ENCODE measurements at regions not wholly inside any gene's neighbourhood (a gene's known extent, or its start where the extent isn't known, plus 50 kb on each side); places are given as distances from the start of the nearest gene placed in this dataset.
A peak's percentile ranks its signal among the peaks of the same experiment; 100 is the strongest.

DNA sequence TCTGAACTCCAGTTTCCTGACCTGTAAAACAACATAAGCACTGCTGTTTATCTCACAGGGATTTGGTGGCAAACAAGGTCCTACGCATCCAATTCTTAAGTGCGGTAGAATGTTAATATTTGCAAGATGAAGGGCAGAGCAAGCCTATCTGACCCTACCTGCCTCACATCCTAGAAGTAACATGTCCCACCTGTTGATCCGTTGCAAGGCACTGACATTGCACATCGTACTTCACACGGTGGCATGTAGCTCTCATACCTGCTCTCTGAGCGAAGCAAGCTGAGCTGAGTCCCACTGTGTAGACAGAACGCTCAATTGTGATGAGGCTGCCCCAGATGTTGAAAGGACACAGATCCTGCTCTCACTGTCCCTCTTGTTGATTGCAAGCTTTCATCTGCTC is 154.7 kb upstream of the PDE10A start:
- Histone ChIP-seq H3K4me3 (ENCODE audit: low read depth, low read length) (no peak overlapping the region), H3K9me3 (ENCODE audit: control insufficient read depth, insufficient read depth, low read length) (no peaks in the 10 kb centered on the region), H3K36me3 (ENCODE audit: control insufficient read depth, insufficient read depth, low read length) (no peaks in the 10 kb centered on the region), H3K27me3 (ENCODE audit: control insufficient read depth, insufficient read depth, low read length) (peaks cover 3% of the 10 kb centered on the region), H3K9ac (ENCODE audit: low read depth, low read length) (no peak overlapping the region), H3K4me1 (ENCODE audit: control insufficient read depth, insufficient read depth, low read length) (peaks cover 20% of the 10 kb centered on the region)

DNA sequence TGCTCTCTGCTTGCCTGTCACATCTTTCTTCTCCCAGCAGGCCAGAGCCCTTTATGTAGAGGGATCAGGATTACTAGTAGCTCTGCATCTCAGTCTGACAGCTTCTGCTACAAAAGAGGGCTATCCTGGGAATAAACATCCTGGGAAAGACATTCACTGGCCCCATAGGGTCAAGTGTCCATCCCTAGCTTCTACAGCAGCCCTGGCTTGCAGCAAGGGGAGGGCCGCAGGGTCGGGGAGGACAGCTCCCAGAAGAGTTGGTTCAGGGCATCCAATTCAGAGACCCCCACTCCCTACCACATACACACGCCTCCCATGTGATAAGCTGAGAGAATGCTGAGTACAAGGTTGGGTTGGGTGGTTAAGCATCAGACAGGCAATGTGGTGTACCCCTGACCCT is 154.1 kb upstream of the PDE10A start:
- Histone ChIP-seq H3K27me3 (ENCODE audit: control insufficient read depth, insufficient read depth, low read length) (peaks cover 3% of the 10 kb centered on the region), H3K9ac (ENCODE audit: low read depth, low read length) (no peak overlapping the region), H3K36me3 (ENCODE audit: control insufficient read depth, insufficient read depth, low read length) (no peaks in the 10 kb centered on the region), H3K4me3 (ENCODE audit: low read depth, low read length) (no peak overlapping the region), H3K9me3 (ENCODE audit: control insufficient read depth, insufficient read depth, low read length) (no peaks in the 10 kb centered on the region), H3K4me1 (ENCODE audit: control insufficient read depth, insufficient read depth, low read length) (peaks cover 20% of the 10 kb centered on the region)

DNA sequence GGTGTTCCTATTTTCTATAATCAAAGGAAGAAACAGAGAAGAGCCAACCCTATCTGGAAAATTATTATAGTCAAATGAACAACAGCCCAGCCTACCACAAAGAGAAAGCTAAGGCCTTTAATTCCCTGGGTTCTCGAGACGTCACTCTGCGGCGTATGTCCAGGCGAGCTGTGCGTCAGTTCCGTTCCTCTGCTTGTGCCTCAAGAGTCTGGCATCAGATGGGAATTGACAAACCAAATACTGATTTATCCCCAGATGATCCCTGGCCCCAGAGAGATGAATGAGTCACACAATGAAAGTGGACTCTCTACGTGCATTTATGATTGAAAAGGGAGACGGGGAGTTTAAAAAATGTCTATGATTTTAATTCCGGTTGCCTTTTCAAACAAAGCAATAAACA is 151.6 kb upstream of the PDE10A start:
- Histone ChIP-seq H3K9me3 (ENCODE audit: control insufficient read depth, insufficient read depth, low read length) (no peaks in the 10 kb centered on the region), H3K36me3 (ENCODE audit: control insufficient read depth, insufficient read depth, low read length) (no peaks in the 10 kb centered on the region), H3K9ac (ENCODE audit: low read depth, low read length) (no peak overlapping the region), H3K4me1 (ENCODE audit: control insufficient read depth, insufficient read depth, low read length) (peaks cover 14% of the 10 kb centered on the region), H3K27me3 (ENCODE audit: control insufficient read depth, insufficient read depth, low read length) (peaks cover 3% of the 10 kb centered on the region), H3K4me3 (ENCODE audit: low read depth, low read length) (no peak overlapping the region)

DNA sequence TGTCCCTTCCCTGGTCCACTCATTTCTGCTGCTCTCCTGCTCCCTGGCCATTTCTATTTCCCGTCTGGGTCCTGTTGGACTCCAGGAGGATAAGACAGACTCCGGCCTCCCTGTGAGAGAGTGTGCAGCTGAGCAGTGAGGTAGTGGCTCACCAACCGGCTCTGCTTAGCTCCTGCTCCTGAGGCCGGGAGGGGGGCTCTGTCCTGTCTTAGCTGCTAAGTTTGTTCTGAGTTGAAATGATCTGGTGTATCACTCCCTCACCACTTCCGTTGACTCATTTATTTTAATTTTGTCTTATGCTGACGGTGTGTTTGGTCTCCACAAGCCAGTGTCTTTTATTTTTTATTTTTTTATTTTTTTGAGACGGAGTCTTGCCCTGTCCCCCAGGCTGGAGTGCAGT is 148.5 kb upstream of the PDE10A start:
- Histone ChIP-seq H3K9ac (ENCODE audit: low read depth, low read length) (no peak overlapping the region), H3K4me3 (ENCODE audit: low read depth, low read length) (no peak overlapping the region), H3K9me3 (ENCODE audit: control insufficient read depth, insufficient read depth, low read length) (no peaks in the 10 kb centered on the region), H3K36me3 (ENCODE audit: control insufficient read depth, insufficient read depth, low read length) (no peaks in the 10 kb centered on the region), H3K4me1 (ENCODE audit: control insufficient read depth, insufficient read depth, low read length) (no peaks in the 10 kb centered on the region), H3K27me3 (ENCODE audit: control insufficient read depth, insufficient read depth, low read length) (peaks cover 12% of the 10 kb centered on the region)

DNA sequence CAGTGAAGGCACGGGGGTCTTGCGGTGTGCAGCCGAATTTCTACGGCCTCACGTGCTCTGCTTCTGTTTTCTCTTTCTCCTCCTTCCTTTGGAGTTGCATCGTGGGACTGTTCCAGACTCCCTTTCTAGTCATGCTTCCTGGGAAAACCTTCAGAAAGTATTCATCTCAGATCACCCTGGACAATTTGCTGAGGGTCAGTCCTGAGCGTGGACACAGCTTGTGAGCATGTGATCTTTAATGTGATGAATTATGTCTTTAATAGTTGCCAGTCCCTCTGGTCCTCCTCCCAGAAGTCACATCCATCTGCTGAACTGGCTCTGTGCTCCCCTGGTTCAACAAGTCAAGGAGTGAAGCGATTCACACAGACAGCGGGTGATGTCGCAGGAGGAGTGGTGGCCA is 145.0 kb upstream of the PDE10A start:
- H3K9me3 ChIP-seq (ENCODE audit: control insufficient read depth, insufficient read depth, low read length): no peaks in the 10 kb centered on the region

DNA sequence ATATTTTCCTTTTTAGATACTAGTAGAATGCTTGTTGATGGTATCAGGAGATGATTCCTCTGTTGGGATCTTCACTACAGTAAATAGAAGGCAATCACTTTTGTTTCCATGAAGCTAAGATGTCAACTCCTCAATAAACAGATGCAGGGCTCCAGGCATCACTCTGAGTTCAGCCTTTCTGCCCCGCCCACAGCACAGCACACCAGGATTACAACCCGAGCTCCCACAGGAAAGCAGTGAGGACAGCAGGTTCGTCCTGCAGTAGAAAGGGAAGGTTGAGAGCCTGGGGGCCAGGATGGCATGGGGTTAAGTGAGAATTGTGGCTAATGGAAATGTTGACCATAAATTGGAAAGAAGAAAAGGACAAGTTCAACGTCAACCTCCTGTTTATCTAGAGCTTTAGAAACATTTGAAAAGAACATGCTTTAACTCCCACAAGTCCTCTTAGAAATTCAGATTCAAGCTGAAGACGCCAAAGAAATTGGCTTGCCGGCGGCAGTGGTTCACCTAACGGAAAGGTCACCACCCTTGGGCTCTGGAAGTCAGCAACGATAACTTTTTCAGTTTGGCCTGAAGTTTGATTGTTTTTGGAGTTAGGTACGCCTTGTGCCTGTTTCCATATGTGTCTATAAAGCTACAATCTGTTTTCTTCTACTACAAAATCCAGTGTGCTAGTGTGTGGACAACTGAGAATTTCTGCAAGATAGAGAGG is 144.4 kb upstream of the PDE10A start:
- Histone ChIP-seq H3K9ac (ENCODE audit: low read depth, low read length) (no peak overlapping the region), H3K36me3 (ENCODE audit: control insufficient read depth, insufficient read depth, low read length) (no peaks in the 10 kb centered on the region), H3K27me3 (ENCODE audit: control insufficient read depth, insufficient read depth, low read length) (peaks cover 48% of the 10 kb centered on the region), H3K4me1 (ENCODE audit: control insufficient read depth, insufficient read depth, low read length) (no peaks in the 10 kb centered on the region), H3K9me3 (ENCODE audit: control insufficient read depth, insufficient read depth, low read length) (no peaks in the 10 kb centered on the region), H3K4me3 (ENCODE audit: low read depth, low read length) (no peak overlapping the region)

More for the DNA sequence above, 145.0 kb upstream of the PDE10A start:
- Histone ChIP-seq H3K4me1 (ENCODE audit: control insufficient read depth, insufficient read depth, low read length) (no peaks in the 10 kb centered on the region), H3K4me3 (ENCODE audit: low read depth, low read length) (no peak overlapping the region), H3K9ac (ENCODE audit: low read depth, low read length) (no peak overlapping the region), H3K36me3 (ENCODE audit: control insufficient read depth, insufficient read depth, low read length) (no peaks in the 10 kb centered on the region), H3K27me3 (ENCODE audit: control insufficient read depth, insufficient read depth, low read length) (peaks cover 42% of the 10 kb centered on the region)

DNA sequence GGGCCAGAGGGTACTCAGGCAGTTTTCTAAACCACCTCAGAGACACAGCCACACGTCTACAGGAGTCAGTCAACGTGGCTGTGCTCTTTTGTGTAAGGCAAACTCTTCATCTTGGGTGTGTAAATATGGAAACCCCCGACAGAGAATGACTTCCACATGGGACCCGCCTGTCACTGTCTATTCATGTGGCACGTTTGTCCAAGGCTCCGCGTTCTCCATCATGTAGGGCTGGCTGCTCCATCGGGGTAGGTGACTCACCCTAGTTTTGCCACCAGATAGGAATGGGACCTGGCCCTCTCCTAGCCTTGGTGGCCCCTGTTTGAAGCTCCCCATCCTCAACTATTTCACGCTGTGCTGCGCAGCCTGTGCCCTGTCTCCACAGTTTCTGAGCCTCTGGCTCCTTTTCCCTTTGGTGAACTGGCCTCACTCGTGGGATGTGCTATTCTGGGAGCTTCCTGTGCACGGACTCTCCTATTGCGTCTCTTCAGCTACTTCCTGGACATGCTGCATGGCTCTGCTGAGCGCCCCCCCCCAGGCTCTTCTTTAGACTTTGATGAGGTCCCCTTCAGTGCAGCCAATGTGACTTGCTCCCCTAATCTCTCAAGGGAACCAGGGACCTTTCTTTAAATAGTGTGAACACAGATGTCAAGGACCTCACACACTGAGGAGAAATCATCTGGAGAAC is 143.2 kb upstream of the PDE10A start:
- H3K9me3 ChIP-seq (ENCODE audit: control insufficient read depth, insufficient read depth, low read length): no peaks in the 10 kb centered on the region
- no peaks in the 10 kb centered on the region for H3K4me1 ChIP-seq (ENCODE audit: control insufficient read depth, insufficient read depth, low read length)
- no peaks in the 10 kb centered on the region for H3K36me3 ChIP-seq (ENCODE audit: control insufficient read depth, insufficient read depth, low read length)
- peaks cover 53% of the 10 kb centered on the region for H3K27me3 ChIP-seq (ENCODE audit: control insufficient read depth, insufficient read depth, low read length)
- H3K9ac ChIP-seq (ENCODE audit: low read depth, low read length): no peak overlapping the region
- no peak overlapping the region for H3K4me3 ChIP-seq (ENCODE audit: low read depth, low read length)

DNA sequence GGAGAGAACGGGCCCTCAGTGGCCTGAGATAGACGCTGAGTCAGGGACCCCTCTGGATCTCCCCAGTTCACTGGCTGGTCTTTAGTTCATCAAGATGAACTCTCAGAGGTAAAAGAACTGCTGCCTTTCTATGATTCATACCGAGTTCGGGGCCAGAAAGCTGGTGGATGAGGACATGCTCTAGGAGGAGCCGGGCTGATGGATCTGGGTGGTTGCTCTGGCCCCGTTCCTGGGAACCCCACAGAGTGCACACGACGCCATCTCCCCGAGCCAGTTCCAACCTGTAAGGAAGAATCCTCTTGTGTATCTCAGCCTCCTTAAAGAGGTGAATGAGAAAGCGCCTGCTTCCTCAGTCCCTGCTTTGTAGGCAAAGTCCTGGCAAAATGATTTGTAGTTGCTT is 142.6 kb upstream of the PDE10A start:
- Histone ChIP-seq H3K4me3 (ENCODE audit: low read depth, low read length) (peak overlapping the region; percentile 48), H3K9me3 (ENCODE audit: control insufficient read depth, insufficient read depth, low read length) (no peaks in the 10 kb centered on the region), H3K9ac (ENCODE audit: low read depth, low read length) (no peak overlapping the region), H3K27me3 (ENCODE audit: control insufficient read depth, insufficient read depth, low read length) (peaks cover 53% of the 10 kb centered on the region), H3K36me3 (ENCODE audit: control insufficient read depth, insufficient read depth, low read length) (no peaks in the 10 kb centered on the region), H3K4me1 (ENCODE audit: control insufficient read depth, insufficient read depth, low read length) (no peaks in the 10 kb centered on the region)

DNA sequence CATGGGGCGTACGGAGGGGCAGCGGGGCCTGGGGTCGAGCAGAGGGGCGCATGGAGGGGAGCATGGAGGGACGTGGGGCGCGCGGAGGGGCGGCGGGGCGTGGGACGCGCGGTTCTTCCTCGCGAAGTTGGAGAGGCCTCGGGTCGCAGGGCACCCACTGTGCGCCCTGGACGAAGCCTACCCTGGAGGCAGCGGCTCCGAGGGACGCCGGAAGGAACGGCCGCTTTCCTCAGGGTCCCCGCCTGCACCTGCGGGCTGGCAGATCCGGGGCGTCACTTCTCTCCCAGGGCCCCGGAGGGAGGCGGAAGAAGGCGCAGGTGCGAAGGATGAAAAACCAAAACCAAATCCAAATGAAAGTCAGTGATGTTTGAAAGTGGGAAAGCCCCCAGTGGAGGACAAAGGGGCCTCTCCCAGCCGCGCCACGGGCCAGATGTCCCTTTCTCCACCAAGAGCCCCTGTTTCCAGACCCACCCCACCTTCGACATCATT is 142.1 kb upstream of the PDE10A start:
- no peaks in the 10 kb centered on the region for H3K36me3 ChIP-seq (ENCODE audit: control insufficient read depth, insufficient read depth, low read length)
- no peak overlapping the region for H3K9ac ChIP-seq (ENCODE audit: low read depth, low read length)
- no peaks in the 10 kb centered on the region for H3K4me1 ChIP-seq (ENCODE audit: control insufficient read depth, insufficient read depth, low read length)
- H3K4me3 ChIP-seq (ENCODE audit: low read depth, low read length): peak overlapping the region; percentile 48
- H3K27me3 ChIP-seq (ENCODE audit: control insufficient read depth, insufficient read depth, low read length): peaks cover 53% of the 10 kb centered on the region
- H3K9me3 ChIP-seq (ENCODE audit: control insufficient read depth, insufficient read depth, low read length): no peaks in the 10 kb centered on the region

DNA sequence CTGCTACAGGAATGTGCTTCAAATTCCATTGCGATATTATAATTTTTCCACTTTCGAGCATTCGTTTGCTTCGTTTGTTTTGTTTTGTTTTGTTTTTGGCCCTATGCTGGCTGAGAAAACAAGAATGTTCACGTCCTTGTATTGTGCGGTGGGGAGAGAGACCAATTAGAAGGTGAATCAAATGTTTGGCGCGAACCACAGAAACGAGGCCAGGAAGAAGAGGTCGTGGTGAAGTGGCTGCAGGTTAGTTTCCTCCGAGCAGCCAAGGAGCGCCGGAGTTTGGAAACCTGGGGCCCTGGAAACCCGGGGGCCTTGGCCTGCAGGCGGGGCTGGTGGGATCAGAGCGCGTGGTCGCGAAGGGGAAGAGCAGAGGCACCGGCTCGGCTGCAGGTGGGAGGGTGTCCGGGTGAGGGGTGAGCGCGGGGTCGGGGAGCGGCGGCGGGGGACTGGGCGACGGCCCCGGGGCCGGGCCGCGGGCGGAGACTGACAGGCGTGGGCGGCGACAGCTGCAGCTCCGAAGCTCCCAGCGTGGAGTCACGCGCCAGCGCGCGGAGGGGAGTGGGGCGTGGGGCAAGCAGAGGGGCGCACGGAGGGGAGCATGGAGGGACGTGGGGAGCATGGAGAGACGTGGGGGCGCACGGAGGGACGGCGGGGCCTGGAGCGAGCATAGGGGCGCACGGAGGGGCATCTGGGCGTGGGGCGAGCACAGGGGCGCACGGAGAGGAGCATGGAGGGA is 141.5 kb upstream of the PDE10A start:
- H3K4me3 ChIP-seq (ENCODE audit: low read depth, low read length): peak overlapping the region; percentile 48
- no peaks in the 10 kb centered on the region for H3K4me1 ChIP-seq (ENCODE audit: control insufficient read depth, insufficient read depth, low read length)
- H3K36me3 ChIP-seq (ENCODE audit: control insufficient read depth, insufficient read depth, low read length): no peaks in the 10 kb centered on the region
- peaks cover 53% of the 10 kb centered on the region for H3K27me3 ChIP-seq (ENCODE audit: control insufficient read depth, insufficient read depth, low read length)
- H3K9me3 ChIP-seq (ENCODE audit: control insufficient read depth, insufficient read depth, low read length): no peaks in the 10 kb centered on the region
- H3K9ac ChIP-seq (ENCODE audit: low read depth, low read length): no peak overlapping the region

DNA sequence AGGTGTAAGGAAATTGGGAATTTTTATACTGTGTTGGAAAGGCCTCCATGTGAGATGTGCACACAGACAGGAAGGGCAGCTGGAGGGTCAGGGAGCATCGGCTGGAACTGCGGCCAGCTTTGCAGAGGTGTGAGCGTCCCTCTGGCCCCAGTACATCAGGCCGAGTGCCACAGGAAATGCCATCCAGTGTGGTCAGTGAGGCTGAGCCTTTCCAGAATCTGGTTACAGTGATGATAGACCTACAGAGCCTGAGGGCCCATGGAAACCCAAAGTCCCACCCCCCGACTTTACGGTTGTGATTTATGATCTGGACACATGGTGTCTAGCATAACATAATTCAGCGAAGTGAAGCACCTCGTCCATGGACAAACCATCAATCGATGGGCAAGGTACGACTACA is 137.3 kb upstream of the PDE10A start:
- Histone ChIP-seq H3K4me3 (ENCODE audit: low read depth, low read length) (no peak overlapping the region), H3K9me3 (ENCODE audit: control insufficient read depth, insufficient read depth, low read length) (no peaks in the 10 kb centered on the region), H3K9ac (ENCODE audit: low read depth, low read length) (no peak overlapping the region), H3K36me3 (ENCODE audit: control insufficient read depth, insufficient read depth, low read length) (no peaks in the 10 kb centered on the region), H3K27me3 (ENCODE audit: control insufficient read depth, insufficient read depth, low read length) (peaks cover 29% of the 10 kb centered on the region), H3K4me1 (ENCODE audit: control insufficient read depth, insufficient read depth, low read length) (no peaks in the 10 kb centered on the region)
